ENCODE measurements at regions not wholly inside any gene's neighbourhood (a gene's known extent, or its start where the extent isn't known, plus 50 kb on each side); places are given as distances from the start of the nearest gene placed in this dataset.

GRCh38 chrX:8405631-8406030 is 59.0 kb upstream of the VCX3B start:
- no peak overlapping the region for H2AFZ ChIP-seq (ENCODE audit: low read length)
- H3K4me2 ChIP-seq (ENCODE audit: low read depth, low read length) = no peak overlapping the region
- TF ChIP-seq EZH2phosphoT487 (IDR thresholded peaks at IDR 0.05; ENCODE audit: low read length) = no peak
- no peaks in the 10 kb centered on the region for H3K79me2 ChIP-seq (ENCODE audit: low read length)
- no peak overlapping the region for H3K9ac ChIP-seq (ENCODE audit: low read length)
- no peaks in the 10 kb centered on the region for H4K20me1 ChIP-seq (ENCODE audit: insufficient read depth, low read length)
- no peak overlapping the region for H3K4me3 ChIP-seq (ENCODE audit: low read length)
- no peaks in the 10 kb centered on the region for H3K4me1 ChIP-seq (ENCODE audit: low read length)
- DNase-seq = no peak
- no peaks in the 10 kb centered on the region for H3K27me3 ChIP-seq (replicated peaks; ENCODE audit: insufficient read depth, low read length)
- H3K27ac ChIP-seq (ENCODE audit: low read length) = no peak overlapping the region
- H3K36me3 ChIP-seq (replicated peaks; ENCODE audit: insufficient read depth, low read length) = no peaks in the 10 kb centered on the region
- no peaks in the 10 kb centered on the region for H3K9me3 ChIP-seq (replicated peaks; ENCODE audit: insufficient read depth, low read length)
- H3F3A ChIP-seq (ENCODE audit: insufficient read depth, low read length) = no peaks in the 10 kb centered on the region
- H3K9me2 ChIP-seq (replicated peaks; ENCODE audit: insufficient read depth, low read length) = no peaks in the 10 kb centered on the region

- H3K4me1 ChIP-seq (ENCODE audit: low read length) = no peaks in the 10 kb centered on the region
- H2AFZ ChIP-seq (ENCODE audit: low read length) = no peak overlapping the region
- H3K4me2 ChIP-seq (ENCODE audit: low read depth, low read length) = no peak overlapping the region
- no peaks in the 10 kb centered on the region for H4K20me1 ChIP-seq (ENCODE audit: insufficient read depth, low read length)
- H3K9me3 ChIP-seq (replicated peaks; ENCODE audit: insufficient read depth, low read length) = no peaks in the 10 kb centered on the region
- no peaks in the 10 kb centered on the region for H3K36me3 ChIP-seq (replicated peaks; ENCODE audit: insufficient read depth, low read length)
- H3F3A ChIP-seq (ENCODE audit: insufficient read depth, low read length) = no peaks in the 10 kb centered on the region
- no peak overlapping the region for H3K9ac ChIP-seq (ENCODE audit: low read length)
- no peak for DNase-seq
- no peaks in the 10 kb centered on the region for H3K79me2 ChIP-seq (ENCODE audit: low read length)
- no peaks in the 10 kb centered on the region for H3K27me3 ChIP-seq (replicated peaks; ENCODE audit: insufficient read depth, low read length)
- no peak overlapping the region for H3K4me3 ChIP-seq (ENCODE audit: low read length)
- TF ChIP-seq EZH2 (optimal IDR thresholded peaks at IDR 0.05; ENCODE audit: low read depth, low read length) = no peak
- TF ChIP-seq EZH2phosphoT487 (IDR thresholded peaks at IDR 0.05; ENCODE audit: low read length) = no peak
- no peak for TF ChIP-seq CTCF (IDR thresholded peaks at IDR 0.05; ENCODE audit: low read length)
- no peak overlapping the region for H3K27ac ChIP-seq (ENCODE audit: low read length)
- H3K9me2 ChIP-seq (replicated peaks; ENCODE audit: insufficient read depth, low read length) = no peaks in the 10 kb centered on the region
Observed at GRCh38 chrX:8413279-8413678, 51.4 kb upstream of the VCX3B start.
